GM19324 (cell line): ENCODE measurements at regions not wholly inside any gene's neighbourhood (a gene's known extent, or its start where the extent isn't known, plus 50 kb on each side); places are given as distances from the start of the nearest gene placed in this dataset.

Experiments
- ATAC-seq: cut with Tn5 transposase; IDR thresholded peaks from one replicate; pipeline ENCODE4 v1.9.1; 2021; ENCODE audit warnings: mild to moderate bottlenecking, moderate library complexity; ENCODE audit not compliant: unreplicated experiment, low FRiP score

DNA sequence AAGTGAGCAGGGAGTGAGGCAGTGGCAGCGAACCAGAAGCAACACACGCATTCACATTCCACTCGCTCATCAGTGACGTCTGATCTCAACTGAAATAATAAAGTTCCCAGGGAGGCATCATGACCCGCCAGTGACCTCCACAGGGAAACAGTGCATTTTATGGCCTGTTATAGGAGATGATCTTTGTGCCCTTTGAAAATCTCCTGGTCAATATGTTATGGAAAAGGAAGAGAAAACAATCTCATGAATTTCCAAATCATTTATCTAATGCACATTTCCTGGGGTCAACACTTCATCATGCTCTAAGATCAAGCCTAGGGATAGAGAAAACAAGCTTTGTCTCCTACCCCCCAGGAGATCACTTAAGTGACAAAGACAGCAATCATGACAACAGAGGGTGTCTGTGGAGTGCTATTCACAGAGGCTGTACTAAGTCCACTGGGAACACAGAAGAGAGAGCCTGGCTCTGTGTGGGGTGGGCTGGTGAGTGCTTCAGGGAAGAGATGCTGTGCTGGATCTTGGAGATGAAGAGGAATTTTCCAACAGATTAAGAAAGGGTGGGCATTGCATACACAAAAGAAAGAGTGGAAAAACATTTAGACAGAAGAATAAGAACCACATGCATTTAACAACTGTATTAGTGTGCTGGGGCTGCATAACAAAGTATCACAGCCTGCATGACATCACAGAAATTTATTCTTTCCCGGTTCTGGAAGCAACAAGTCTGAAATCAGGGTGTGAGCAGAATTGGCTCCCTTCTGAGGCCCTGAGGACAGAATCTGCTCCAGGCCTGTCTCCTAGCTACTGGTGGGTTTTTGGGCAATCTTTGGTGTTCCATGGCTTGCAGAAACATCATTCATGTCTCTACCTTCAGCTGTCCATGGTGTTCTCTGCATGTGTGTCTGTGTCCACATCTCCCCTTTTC lies 613.9 kb upstream of the IGFBP3 start:
- no peak for ATAC-seq

- no peak for ATAC-seq
Measured at GRCh38 chr7:46533946-46534345, 612.9 kb upstream of the IGFBP3 start.

GRCh38 chr7:46532571-46532970 lies 611.5 kb upstream of the IGFBP3 start:
- no peak for ATAC-seq

DNA sequence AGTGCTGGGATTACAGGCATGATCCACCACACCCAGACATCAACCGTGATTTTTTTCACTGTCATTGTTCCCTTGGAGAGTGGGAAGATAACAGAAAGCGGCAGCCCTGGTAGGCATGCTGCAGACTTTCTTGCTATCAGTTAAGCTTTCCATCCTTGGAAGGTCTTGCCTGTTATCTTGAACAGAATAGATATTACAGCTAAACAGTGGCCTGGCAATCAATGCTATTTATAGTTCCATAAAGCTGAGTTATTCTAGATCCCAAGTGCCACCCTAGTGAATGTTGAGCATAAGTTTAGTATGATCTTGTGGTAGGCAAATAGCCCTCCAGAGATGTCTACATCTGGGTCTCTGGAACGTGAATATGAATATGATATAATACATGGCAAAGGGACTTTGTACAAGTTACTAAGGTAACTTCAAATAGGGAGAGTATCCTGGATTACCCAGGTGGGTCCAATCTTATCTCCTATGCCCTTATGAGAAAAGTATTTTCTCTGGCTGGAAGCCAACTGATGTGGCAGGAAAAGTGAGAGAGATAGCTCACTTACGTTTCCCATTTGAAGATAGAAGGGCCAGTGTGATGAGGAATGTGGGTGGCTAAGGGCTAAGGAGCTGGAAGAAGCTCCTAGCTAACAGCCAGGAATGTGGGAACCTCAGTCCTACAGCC lies 609.1 kb upstream of the IGFBP3 start:
- no peak for ATAC-seq

- no peak for ATAC-seq
Measured at GRCh38 chr7:46527360-46527759, 606.3 kb upstream of the IGFBP3 start.

DNA sequence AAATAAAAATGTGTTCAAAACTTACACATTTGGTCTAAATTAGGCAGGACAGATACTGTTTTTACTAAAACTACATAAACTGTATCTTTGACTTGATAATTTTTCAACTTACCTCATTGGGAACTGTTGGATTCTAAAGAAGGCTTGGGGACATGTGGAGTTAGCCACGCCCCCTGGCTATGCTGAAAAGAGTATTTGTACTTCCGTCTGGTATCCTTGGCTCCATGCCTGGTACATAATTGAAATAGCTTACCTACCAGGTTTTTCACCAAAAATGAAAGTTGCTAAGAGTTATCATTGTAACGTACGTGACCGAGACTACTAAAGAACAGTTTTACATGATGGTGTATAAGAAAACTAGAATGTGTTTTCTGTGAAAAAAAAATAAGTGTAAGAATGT lies 604.8 kb upstream of the IGFBP3 start:
- ATAC-seq = no peak

GRCh38 chr7:46524350-46524749 lies 603.3 kb upstream of the IGFBP3 start:
- no peak for ATAC-seq

GRCh38 chr7:46522354-46522906 lies 601.4 kb upstream of the IGFBP3 start:
- ATAC-seq = no peak

DNA sequence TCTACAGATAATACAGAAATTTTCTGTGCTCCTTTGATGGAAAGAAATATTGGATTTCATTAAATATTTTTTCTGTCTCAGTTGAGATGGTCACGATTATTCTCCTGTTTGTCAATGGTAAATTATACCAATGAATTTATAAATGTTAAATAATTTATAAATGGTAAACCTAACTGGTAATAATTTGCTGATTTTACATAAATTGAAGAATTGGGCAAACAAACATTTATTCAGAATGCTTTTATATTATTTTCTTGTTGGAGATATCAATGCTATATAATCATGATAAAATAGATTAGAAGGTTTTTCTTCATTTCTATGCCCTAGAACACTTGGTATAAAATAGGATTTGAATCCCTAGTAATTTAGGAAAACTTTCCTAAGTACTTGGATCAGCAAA lies 597.6 kb upstream of the IGFBP3 start:
- no peak for ATAC-seq

DNA sequence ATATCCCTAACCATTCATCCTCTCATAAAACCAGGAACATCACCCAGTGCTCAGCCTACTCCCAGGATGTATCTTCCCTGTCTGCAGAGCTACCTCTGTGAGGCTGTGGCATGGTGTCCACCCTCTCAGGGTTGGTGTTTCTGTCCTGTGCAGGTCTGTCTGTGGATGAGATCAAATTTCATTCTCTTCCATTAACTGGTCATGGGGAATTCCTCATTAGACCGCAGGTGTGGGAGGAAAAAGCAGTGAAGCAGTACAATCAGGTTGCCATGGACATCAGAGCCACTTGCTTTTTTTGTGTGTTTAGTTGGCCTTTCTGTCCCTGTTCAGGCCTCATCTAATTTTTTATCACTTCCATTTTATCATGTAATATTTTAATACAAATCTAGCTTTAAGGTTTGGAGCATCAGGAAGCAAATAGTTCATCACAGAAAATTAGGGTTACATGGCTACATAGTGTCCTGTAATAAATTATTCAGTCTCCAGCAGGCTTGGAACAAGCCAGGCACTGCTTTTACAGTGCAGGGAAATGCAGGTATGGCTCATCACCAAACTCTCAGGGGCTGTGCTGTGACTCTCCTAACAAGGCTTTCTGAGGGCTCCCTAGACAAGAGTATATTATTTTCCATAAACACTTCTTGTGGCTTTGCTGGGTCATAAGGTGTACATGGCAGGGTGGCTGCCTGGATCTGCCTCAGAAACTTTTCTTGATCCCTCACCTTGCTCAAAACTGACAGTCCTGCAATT lies 594.9 kb upstream of the IGFBP3 start:
- ATAC-seq = no peak

GRCh38 chr7:46513447-46513848 lies 592.4 kb upstream of the IGFBP3 start:
- no peak for ATAC-seq

DNA sequence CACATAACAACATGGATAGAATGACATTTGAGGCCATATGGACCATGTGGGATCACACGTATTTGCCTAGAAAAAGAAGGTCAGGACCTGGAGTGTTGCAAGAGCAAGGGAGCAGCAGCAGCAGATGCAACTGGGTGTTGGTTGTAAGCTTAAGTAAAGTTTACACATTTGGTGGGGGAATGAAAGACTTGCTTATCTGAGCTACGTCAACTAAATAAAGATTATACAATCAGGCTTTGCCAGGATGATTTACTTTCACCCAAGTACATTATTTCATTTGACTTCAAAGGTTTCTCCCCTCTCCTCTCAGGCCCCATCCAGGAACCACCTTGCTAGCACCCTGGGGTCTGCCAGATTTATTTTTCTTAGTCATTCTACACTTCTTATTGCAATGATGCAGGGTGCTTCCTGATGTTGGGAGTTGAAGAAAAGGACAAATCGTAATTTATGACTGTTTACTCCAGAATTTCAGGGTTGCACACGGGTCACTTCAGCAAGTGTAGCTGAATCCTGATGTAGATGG lies 591.9 kb upstream of the IGFBP3 start:
- no peak for ATAC-seq

DNA sequence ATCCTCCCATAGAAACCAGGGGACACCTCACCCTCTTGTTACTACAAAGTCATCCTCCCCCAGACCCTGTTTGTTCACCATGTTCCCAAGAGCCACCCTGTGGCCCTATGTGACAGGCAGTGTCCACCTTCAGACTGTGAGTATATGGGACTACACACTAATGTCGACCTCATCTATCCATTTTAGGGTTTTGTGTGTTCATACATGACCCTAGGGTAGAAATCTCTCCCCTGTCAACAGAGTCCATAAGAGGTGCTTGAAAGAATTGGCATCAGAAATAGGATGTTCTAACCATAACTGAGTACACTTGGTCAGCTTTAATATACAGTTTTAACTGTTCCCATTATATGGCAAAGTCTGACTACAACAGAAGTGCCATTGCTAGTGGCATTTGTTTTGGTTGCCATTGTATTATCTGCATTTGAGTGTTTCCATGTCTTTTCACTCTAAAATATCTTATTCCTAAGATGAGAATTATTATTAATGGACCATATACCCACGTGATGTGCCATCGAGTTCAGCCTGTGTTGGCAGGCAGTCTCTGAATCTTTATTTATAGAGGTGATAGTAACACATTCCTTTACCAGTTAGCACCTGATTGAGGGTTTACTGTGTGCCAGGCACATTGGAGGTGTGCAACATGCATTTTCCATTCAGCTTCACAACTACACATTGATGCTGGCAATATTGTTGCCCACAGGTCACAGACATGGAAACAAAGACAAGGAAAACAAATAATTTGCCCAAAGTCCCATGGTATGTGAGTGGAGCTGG lies 590.6 kb upstream of the IGFBP3 start:
- no peak for ATAC-seq

DNA sequence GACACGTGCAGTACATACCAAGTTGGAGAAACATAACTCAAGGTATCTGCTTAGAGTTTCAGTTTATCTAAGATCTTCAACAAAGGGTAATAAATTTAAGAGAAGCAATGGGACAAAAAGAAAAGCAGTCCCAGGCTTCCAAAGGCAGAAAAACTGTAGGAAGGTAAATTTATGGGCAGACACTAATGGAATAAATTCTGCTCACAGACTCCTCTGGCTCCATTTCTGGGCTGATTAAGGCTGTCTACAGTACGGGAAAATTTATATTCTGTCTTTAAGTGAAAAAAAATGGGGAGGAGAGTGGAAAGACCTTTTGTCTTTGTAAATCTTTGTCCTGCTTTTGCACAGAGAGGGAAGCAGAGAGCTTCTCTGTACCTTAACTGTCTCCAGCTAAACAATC lies 587.5 kb upstream of the IGFBP3 start:
- no peak for ATAC-seq

DNA sequence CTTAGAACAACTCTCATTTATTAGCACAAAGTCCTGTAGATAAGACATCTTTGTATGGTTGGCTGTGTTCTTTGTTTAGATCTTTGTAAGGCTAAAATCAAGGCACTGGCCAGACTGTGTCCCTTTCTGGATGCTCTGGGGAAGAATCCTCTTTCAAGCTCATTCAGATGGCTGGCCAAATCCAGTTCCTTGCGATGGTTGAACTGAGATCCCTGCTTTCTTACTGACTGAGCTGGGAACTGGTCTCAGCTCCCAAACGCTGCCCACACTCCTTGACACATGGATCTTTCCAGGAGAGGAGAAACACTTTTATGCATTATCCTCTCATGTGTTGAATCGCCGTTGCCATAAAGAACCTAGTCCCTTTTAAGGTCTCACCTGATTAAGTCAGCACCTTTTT lies 586.5 kb upstream of the IGFBP3 start:
- ATAC-seq = no peak

DNA sequence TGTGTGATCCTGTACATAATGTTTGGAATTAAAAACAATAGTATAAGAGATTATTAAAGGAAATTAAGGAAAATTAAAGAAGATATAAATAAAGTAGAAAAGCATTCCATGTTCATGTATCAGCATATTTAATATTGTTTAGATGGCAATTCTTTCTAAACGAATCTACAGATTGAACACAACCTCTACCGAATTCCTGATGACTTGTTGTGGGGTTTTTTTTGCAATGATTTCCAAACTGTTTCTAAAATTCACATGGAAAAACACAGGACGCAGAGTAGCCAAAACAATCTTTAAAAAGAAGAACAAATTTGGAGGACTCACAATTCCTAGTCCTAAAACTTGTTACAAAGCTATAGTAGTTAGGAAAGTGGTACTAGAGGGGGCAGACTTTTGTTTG lies 573.4 kb upstream of the IGFBP3 start:
- ATAC-seq = no peak

- ATAC-seq = no peak
Measured at GRCh38 chr7:46494028-46494427, 573.0 kb upstream of the IGFBP3 start.

DNA sequence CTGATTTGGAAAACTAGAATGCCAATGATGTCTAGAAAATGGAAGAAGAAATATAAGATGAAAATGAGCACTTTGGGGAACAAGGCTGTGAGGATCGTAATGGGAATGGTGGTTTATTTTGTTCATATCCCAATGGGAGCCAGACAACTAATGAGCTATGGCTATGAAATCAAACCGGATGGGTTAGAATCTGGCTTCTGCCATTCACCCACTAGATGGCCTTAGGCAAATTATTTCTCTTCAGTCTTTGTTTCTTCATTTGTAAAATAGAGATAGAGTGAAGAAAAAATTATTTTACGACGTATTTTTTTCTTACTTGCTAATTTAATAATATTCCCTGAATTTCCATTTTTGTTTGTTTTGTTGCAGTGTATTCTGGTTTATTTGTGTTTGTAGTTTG lies 572.1 kb upstream of the IGFBP3 start:
- no peak for ATAC-seq

- ATAC-seq = no peak
Measured at GRCh38 chr7:46492466-46492865, 571.4 kb upstream of the IGFBP3 start.

DNA sequence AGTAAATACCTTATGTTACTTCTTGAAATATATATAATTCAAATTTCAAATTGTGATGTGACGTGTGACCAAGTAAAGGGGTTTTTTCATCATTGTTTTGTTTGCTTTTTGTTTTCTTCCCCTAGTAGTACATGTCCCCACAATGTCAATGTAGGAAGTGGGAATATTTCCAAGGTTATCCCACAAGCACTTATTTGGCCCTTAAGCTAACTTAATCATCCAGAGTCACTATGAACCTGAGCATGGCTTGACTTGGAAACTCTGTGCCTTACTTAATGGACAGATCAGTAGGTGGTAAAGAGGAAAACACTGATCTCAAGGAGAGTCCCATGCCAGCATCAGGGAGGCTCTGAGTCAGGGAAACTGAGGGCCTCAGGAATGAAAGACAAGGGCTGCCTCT lies 569.3 kb upstream of the IGFBP3 start:
- no peak for ATAC-seq
